HG02588 (cell line): ENCODE measurements at regions not wholly inside any gene's neighbourhood (a gene's known extent, or its start where the extent isn't known, plus 50 kb on each side); places are given as distances from the start of the nearest gene placed in this dataset.

Source experiments
- ATAC-seq: cut with Tn5 transposase; IDR thresholded peaks from one replicate; pipeline ENCODE4 v1.9.1; 2021; ENCODE audit warnings: mild to moderate bottlenecking, moderate library complexity; ENCODE audit not compliant: unreplicated experiment

DNA sequence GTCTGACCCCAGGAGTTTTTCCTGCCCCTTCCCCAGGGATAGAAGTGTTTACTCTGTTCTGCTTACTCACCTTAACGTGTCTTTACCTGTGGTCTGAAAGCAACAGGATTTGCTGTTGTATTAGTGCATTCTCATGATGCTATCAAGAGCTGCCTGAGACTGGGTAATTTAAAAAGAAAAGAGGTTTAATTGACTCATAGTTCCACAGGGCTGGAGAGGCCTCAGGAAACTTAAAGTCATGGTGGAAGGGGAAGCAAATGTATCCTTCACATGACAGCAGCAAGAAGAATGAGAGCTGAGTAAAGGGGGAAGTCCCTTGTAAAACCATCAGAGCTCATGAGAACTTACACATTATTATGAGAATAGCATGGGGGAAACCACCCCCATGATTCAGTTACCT lies 240.4 kb downstream of the SNAPC1 start:
- no peak for ATAC-seq

DNA sequence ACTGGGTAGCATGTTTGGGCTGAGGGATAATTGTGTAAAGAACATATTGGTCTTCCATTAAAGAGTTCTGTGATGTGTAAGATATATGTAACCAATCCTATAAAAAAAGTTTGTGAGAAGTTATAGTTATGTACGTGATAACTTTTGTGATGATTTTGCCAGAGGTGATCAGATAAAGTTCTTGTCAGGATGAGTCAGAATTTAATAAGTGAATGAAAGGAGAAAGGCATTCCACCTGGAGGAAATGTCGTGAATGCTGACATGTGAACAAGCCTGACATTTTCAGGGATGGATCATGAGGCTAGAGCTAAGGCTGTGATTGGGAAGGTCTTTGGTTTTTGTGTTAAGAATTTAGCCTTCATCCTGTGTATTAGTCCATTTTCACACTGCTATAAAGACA lies 241.5 kb downstream of the SNAPC1 start:
- ATAC-seq, result no peak

DNA sequence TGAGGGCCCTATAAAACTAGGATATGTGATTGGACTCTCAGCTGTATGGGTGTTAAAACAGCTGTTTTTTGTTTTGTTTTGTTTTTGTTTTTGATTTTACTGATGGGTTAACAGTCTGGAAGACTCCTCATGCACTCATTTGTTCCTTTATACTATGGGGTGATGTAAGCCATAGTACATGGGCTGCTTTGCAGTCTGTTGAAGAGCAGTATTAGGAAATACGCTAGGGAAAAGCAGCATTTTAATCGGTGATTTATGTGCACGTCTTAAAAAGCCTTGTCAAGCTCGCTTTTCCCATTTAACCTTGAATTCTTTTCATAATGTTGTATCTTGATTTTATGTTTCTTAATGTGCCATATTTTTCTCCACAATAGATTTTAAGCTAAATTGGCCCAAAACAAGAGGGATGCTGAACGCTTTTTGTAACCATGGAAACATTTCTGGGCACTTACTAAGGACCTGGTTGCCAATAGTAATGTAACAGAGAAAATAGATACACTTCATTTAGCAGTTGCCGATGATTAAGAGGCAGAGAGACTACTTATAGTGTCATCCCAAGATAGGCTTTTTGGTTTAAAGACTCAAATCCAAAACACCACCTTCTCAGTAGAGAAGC lies 244.0 kb downstream of the SNAPC1 start:
- ATAC-seq, result no peak

DNA sequence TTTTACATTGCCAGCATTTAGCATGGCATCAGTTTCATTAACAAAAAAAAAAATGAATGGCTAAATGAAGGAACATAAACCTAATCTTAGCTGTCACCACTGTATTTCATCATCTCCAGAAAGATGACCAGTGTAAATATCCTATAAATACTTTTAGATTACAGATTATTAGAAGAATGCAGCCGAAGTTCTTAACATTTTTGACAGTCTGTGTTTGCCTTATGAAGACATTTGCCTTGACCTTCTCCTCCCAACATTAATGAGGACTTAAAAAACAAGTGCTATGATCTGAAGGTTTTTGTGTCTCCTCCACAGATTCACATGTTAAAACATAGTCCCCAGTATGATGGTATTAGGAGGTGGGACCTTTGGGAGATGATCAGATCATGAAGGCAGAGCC lies 253.0 kb downstream of the SNAPC1 start:
- ATAC-seq, result no peak

DNA sequence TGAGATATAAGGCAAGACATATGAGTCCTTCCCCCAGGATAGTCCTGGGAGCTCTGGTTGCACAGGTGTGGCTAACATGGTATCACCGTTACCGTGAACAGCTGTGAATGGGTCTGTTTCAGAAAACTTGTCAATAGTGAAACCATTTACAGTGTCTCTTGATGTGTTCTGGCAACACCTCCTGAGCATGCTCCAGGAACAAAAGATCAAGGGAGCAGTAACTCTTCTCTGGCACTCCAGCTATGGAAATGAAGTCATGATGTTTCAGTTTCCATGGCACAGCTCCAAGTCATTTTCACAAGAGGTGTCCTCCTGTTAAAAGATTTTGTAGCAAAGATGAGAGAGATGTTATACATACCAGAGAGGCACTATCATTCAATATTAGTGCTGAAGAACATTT lies 253.7 kb downstream of the SNAPC1 start:
- no peak for ATAC-seq

DNA sequence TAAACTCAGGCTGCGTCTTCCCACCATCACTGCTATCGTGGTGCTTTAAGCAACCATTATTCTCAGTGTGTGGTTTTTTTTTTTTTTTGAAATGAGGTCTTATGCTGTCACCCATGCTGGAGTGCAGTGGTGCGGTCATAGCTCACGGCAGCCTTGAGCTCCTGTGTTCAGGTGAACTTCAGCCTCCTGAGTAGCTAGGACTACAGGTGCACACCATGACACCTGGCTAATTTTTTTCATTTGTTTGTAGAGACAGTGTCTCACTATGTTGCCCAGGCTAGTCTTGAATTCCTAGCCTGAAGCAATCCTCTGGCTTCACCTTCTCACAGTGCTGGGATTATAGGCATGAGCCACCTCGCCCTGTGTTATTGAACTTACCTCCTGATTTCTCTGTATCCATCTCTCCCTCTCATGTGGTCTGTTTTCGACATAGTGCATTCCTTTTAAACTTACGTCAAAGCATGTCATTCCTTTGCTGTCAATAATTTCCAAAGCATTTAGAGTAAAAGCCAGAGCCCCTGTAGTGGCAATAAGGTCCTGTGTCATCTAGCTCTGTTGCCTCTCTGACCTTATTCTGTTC lies 255.5 kb downstream of the SNAPC1 start:
- ATAC-seq, result no peak

DNA sequence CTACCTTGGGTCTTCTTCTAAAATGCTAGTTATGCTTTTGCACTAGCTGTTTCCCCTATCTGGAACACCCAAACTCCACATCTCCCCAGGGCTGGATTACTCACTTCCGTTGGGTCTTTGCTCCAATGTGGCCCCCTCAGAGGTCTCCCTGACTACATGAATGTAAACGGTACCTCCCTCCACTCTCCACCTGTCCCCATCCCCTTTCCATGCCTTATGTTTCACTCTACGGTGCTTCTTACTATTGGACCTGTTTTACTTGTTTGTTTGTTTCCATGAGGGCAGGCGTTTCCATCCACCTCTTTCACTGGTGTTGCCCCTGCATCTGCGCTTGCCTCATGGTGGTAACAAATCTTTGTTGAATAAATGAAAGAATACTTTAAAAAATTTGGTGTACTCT lies 256.4 kb downstream of the SNAPC1 start:
- no peak for ATAC-seq

DNA sequence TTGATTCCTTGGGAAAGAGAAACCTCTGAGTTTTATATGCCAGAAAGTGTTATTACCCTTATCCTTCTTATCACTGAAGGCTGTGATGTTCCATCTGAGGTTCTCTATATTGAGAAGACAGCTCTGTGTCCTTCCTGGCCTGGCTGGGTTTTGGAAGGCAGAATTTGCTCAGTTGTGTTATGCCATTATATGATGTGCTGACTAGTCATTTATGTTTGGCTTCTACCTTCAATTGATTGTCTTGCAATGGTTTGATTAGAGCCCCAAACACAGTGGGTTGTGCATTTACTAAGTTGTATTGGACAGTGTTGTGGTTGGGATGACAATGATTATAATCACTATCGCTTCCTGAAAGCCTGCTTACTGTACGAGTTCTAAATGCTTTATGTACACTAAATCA lies 265.7 kb downstream of the SNAPC1 start:
- no peak for ATAC-seq

DNA sequence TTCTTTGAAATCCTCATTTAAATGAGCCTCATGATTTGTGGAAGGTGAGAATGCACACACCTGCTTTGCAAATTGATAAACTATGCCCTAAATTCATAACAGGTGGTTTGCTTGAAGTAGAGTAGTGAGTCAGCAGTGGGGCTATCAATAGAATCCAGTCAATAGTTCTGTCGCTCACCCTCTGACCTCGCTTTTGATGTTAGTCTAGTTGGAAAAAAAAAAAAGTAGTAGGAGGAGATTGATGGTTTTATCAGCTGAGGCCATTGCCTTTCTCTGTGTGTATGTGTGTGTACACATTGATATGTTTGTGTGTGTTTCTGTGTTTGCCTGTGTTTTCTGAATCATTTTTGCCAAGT lies 267.3 kb downstream of the SNAPC1 start:
- ATAC-seq, result peak; percentile 65

DNA sequence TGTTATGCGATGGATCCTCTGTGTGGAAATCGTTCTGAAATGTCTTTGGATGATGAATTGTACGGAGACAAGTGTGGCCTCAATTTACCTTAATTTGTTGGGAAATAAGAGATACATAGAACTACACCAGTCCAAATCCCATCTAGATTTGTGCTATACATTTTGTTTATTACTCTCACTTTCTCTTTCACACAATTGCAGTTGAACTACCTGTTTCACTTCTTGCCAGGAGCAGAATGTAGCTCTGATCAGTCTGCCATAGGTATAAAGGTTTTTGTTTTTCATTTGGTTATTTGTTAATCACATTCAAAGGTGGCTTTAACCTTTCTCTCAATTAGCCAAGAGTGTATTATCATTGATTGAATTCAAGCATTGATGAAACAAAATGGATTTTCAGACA lies 268.2 kb downstream of the SNAPC1 start:
- ATAC-seq, result no peak

DNA sequence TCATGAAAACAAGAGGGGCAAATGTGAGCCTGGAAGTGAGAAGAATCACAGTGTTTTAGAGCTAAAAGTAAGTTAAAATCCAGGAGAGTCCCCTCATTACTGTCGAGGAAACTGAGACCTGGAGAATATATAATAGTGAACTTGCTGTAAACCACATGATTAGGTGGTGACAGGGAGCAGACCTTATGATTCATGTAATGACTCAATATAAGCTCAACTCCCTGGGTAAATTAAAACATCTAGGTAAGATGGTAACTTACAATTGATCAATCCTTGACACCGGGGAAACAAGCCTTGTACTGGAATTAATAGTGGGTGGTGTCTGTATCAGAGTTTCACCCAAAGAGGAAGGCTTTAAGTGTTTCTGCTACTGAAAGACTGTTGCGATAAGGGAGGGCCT lies 269.3 kb downstream of the SNAPC1 start:
- no peak for ATAC-seq

DNA sequence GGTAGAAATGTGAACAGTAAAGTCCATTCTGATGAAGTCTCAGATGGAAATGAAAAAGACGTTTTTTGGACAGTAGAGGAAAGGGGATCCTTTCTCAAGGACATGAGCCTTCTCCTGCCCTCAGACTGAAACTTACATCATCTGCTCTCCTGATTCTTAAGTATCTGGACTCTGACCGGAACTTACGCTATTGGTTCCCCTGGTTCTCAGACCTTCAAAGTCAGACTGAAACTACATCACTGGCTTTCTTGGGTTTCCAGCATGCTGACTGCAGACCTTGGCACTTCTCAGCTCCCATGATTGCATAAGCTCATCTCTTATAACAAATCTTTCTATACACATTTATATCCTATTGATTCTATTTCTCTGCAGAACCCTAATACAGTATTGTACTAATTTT lies 291.0 kb downstream of the SNAPC1 start:
- ATAC-seq, result peak; percentile 53

DNA sequence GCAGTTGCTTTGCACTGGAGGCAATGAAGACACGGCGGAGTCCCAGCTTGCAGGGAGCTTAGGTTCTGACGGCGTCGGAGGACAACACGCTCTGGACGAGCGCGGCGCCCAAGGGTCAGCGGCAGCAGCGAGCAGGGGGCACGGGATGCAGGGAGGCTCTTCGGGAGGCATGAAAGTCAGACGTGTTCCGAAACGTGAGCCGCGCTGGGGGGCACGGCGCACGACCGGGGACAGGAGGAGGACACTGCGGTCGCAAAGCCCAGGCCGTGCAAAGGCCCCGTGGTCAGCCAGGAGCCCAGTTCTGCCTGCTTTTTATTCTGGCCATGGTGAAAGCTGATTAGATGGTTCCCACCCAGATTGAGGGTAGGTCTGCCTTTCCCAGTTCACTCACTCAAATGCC lies 294.6 kb downstream of the SNAPC1 start:
- ATAC-seq, result no peak

DNA sequence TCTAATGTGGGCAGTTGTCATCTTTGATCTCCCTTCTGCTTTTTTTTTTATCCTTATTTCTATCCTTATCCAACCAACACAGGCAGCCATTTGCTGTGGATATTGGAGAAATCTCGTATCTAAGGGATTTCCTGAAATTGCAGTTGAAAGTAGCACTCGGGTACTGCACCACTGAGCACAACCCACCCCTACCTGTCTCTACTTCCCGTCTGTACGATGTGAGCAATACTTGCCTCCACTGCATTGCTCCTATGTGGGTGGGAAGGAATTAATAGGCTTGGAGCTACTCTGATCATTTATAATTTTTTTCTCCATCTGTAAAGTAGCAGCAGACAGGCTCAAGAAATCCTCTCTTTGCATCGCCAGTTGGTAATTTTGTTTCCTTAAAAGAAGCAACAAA lies 300.4 kb downstream of the SNAPC1 start:
- no peak for ATAC-seq

DNA sequence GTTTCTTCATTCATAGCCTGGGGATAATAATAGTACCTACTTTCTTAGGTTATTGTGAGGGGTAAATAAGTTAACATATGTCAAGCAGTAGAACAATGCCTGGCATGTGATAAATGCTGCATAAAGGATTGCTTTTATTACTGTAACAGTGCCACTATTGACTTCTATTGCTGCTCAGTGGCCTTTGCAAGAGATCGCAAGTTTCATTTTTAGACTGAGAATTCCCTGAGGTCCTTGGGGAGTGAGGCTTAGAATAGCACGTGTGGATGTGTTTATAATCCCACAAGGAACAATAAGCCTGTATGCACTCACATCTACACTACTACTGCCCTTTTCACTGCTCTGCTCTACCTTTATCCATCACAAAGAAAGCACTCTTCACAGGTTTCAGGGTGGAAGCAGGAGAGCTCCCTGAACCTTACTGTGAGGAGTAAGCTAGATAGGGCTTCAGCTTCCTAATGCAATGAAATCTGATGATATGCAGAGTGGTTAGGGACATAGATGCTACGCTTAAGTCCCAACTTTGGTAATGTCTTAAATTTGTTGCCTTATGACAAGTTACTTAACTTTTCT lies 302.6 kb downstream of the SNAPC1 start:
- no peak for ATAC-seq

DNA sequence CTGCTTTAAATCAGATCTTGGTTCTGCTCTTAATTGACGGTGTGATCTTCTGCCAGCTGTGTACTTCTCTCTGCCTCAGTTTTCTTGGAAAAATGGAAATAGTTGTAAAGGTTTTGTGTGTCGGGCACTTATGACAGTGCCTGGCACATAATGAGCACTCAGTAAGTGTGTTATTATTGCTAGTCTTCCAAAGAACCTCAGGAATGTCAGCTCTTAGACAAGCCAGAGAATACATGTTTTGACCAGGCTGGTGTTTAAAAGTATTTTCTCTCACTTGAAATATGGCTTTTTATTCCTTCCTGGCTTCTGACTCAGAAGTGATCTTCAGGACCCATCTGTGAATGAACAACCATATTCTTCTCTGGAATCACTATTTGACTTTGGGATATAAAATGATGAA lies 304.1 kb downstream of the SNAPC1 start:
- ATAC-seq, result no peak

DNA sequence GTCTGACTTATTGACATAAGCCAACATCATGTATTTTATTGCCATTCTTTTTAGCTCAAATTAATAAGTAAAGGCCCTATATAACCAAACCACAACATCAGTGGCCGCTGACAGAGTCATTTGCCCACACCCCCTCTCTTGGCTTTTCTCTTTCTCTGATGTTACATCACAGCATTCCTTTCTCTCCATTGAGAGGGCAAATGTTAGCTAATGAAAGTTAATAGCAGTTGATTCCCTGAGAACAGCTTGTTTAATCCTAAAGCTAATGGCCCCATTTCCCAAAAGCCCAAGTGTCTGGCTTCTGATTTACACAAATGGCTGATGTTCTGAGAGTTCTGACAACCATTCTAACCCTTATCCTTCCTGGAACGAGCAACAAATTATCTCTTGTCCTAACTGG lies 308.8 kb downstream of the SNAPC1 start:
- ATAC-seq, result no peak

DNA sequence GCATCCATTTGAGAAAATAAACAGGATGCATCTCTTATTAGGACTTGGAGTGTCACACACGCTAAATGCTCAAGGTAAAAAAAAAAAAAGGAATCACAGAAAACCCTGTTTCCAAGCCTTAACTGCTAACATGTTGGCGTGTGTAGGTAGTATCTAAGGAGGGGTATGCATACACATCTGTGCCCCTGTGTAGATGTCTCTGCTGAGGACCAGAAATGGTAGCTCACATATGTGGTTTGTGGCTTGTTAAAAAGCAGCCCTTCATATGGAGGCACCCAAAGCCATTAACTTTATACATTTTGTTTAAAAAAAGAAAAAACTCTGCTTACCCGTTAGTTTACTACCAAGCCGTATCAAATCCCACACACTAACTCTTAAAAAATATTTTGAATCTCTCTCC lies 314.1 kb downstream of the SNAPC1 start:
- no peak for ATAC-seq

DNA sequence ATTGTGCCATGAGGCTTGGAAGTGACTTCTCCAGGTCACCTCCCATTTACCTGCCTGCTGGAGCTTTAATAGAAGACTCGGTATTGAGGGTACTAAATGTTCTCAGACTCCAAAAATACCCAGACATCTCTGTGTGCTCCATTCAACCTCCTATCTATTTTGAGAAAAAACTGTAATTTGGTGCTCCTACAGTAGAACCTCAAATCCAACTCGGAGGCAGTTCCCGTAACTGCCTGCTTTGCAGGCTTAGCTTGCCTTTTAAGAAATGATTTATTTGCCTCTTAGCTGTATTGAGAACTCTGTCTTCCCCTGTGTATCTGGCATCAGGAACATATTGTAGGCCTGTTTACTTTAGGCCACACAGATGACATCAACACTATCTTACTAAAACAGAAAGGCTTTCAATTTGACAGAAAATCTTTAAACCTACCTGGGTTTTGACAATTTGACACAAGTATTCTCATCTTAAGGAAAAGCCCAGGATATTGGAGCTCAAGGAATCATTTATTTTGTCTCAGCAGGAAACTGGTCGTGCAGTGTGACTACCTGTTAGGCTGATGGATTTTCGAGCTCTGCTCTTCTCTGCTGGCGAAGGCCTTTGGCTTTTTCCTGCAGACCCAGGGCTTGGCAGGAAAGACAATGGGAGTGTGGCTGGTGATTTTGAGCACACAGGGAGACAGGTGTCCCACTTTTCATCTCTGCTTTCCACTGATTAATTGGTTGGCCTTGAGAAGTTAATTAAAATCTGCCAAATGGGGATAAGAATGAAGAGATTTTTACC lies 314.8 kb downstream of the SNAPC1 start:
- ATAC-seq, result no peak

DNA sequence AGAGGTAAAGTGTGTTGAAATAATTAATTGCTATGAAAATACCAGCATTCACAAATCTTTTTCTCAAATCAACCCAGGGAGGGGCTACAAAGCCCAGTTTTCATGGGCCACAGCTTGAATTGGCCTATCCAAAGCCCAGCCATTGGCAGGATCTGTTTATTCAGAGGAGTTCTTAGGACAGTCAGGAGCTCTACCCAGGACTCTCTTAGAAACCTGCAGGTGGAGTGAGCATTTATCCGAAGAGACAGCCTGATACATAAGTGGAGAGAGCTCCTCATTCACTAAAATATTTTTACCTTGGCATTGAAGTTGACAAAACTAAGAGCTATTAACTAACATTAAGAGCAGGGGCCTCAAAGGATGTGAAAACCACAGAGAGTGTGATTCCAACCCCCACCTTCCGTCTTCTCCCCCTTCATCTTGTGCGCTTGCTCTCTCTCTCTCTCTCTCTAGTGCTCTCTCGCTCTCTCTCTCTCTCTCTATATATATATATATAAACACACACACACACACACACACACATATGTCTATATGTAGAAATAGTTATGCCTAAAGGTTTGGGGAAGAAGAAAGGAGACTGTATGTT lies 315.5 kb downstream of the SNAPC1 start:
- no peak for ATAC-seq

DNA sequence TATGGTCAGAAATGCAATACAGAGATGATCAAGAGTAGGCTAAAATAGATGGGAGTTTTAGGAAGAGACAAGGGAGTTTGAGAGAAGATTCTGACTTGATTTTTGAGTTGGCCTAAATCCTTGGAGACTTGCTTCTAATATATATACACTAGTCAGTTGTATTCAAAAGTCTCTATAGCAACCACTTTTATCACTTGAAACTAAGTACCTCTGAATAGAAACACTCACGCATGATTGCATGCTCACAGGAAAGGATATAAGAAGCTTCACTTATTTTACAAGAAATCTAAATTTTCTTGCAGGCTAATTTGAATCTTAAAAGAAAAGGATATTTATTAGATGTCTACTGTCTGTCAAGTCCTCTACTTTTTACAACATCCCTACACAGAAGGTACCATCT lies 316.8 kb downstream of the SNAPC1 start:
- ATAC-seq, result no peak
